ENCODE measurements at regions not wholly inside any gene's neighbourhood (a gene's known extent, or its start where the extent isn't known, plus 50 kb on each side); places are given as distances from the start of the nearest gene placed in this dataset.

DNA sequence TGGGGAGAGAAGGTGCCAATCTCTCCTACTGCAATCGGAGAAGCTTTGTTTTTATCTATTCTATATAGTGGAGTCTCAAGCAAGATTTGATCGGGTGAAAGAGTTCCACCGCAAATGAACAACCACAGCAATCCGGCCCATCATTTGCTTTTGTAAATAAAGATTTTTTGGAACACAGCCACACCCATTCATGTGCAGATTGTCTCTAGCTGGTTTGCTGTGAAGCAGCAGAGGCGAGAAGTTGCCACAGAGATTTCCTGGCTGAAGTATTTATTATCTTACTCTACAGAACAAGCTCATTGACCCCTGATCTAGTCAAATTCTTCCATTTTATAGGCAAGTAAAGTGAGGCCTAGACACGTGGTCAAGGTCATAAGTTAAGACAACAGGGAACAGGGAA is 195.5 kb upstream of the TNRC6C start:
- DNase-seq (ENCODE audit: extremely low spot score), result no peak
- TF ChIP-seq, protein P1, sequence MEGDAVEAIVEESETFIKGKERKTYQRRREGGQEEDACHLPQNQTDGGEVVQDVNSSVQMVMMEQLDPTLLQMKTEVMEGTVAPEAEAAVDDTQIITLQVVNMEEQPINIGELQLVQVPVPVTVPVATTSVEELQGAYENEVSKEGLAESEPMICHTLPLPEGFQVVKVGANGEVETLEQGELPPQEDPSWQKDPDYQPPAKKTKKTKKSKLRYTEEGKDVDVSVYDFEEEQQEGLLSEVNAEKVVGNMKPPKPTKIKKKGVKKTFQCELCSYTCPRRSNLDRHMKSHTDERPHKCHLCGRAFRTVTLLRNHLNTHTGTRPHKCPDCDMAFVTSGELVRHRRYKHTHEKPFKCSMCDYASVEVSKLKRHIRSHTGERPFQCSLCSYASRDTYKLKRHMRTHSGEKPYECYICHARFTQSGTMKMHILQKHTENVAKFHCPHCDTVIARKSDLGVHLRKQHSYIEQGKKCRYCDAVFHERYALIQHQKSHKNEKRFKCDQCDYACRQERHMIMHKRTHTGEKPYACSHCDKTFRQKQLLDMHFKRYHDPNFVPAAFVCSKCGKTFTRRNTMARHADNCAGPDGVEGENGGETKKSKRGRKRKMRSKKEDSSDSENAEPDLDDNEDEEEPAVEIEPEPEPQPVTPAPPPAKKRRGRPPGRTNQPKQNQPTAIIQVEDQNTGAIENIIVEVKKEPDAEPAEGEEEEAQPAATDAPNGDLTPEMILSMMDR (IDR thresholded peaks at IDR 0.05; ENCODE audit: control extremely low read depth, extremely low read depth, low read depth, missing control alignments), result no peak
- CTCF ChIA-PET, result interaction anchor here (1.4 kb wide), 1 partner anchor 10 kb away, joined by 4 read pairs; no protein-coding TSS in a partner anchor
- POLR2A ChIA-PET, result no interaction called here

GRCh38 chr17:77763575-77763974 is 194.9 kb upstream of the TNRC6C start:
- ChIA-PET CTCF (interaction anchor here (1.4 kb wide), 1 partner anchor 10 kb away, joined by 4 read pairs; no protein-coding TSS in a partner anchor), POLR2A (no interaction called here)
- TF ChIP-seq, protein P1 (IDR thresholded peaks at IDR 0.05; ENCODE audit: control extremely low read depth, extremely low read depth, low read depth, missing control alignments), result no peak
- no peak for DNase-seq (ENCODE audit: extremely low spot score)

- ChIA-PET POLR2A (no interaction called here), CTCF (no interaction called here)
- no peak for DNase-seq (ENCODE audit: extremely low spot score)
- TF ChIP-seq, protein P1 (IDR thresholded peaks at IDR 0.05; ENCODE audit: control extremely low read depth, extremely low read depth, low read depth, missing control alignments), result no peak
These were observed 193.2 kb upstream of the TNRC6C start for GRCh38 chr17:77765292-77765691.

DNA sequence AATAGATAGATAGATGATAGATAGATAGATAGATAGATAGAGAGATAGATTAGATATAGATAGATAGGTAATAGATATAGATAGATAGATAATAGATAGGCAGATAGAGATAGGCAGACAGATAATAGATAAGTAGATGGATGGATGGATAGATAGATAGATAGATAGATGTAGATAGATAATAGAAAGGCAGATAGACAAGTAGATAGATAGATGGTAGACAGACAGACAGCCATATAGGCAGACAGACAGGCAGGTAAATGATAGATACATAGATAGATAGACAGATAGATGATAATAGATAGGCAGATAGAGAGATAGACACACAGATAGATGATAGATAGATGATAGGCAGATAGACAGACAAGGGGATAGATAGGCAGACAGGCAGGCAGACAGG is 191.4 kb upstream of the TNRC6C start:
- TF ChIP-seq, protein P1 (IDR thresholded peaks at IDR 0.05; ENCODE audit: control extremely low read depth, extremely low read depth, low read depth, missing control alignments), result no peak
- DNase-seq (ENCODE audit: extremely low spot score), result no peak
- CTCF ChIA-PET, result no interaction called here
- POLR2A ChIA-PET, result no interaction called here

GRCh38 chr17:77768248-77768852 is 190.2 kb upstream of the TNRC6C start:
- ChIA-PET POLR2A (no interaction called here), CTCF (interaction anchor here (1.0 to 1.2 kb wide), 2 partner anchors 245 to 246 kb away, joined by 3 to 4 read pairs; no protein-coding TSS in a partner anchor)
- TF ChIP-seq, protein P1 (IDR thresholded peaks at IDR 0.05; ENCODE audit: control extremely low read depth, extremely low read depth, low read depth, missing control alignments), result no peak
- DNase-seq (ENCODE audit: extremely low spot score), result no peak

DNA sequence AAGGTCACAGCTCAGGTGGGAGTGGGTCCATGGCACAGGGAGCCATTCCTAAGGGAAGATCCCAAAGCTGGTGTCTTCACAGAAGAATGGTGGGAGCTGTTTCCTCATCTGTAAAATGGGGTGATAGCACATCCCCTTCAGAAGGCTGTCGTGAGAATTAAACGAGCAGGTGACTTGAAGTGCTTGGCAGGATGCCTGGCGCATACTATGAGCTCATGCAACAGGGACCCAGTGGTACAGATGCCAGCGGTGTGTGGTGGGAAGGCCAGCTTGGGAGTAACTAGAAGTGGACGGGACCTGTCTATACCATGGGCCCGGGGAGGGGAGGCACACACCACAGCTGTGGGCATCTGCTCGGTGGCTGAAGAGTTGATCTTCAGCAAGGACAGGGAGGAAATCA is 189.3 kb upstream of the TNRC6C start:
- POLR2A ChIA-PET, result no interaction called here
- TF ChIP-seq, protein P1 (IDR thresholded peaks at IDR 0.05; ENCODE audit: control extremely low read depth, extremely low read depth, low read depth, missing control alignments), result no peak
- CTCF ChIA-PET, result interaction anchor here (1.0 to 1.2 kb wide), 3 partner anchors 244 to 249 kb away, joined by 3 to 4 read pairs (median 4); no protein-coding TSS in a partner anchor
- DNase-seq (ENCODE audit: extremely low spot score), result no peak
